GM21390 (cell line): ENCODE measurements at regions not wholly inside any gene's neighbourhood (a gene's known extent, or its start where the extent isn't known, plus 50 kb on each side); places are given as distances from the start of the nearest gene placed in this dataset.

Experiments
- ATAC-seq: cut with Tn5 transposase; IDR thresholded peaks from one replicate; pipeline ENCODE4 v1.9.1; 2021; ENCODE audit not compliant: unreplicated experiment

DNA sequence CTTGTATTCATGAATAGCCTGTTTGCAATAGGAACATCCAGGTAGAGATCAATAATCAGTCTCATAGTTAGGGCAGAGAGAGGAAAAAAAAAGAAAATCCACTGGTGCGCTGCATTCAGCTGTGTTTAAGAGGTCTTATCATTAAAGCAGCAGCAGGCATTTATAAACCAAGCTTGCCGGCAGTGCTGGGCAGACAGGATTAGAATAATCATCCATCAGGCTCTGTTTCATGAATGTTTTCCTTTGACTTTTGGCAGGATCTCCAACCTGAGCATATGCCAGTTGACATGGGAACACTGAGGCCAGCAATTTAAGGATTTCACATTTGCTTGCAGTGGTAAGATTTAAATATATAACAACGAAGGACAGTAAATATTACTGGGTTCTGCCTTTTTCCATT, 305.2 kb upstream of the SEMA6D start:
- ATAC-seq: no peak

DNA sequence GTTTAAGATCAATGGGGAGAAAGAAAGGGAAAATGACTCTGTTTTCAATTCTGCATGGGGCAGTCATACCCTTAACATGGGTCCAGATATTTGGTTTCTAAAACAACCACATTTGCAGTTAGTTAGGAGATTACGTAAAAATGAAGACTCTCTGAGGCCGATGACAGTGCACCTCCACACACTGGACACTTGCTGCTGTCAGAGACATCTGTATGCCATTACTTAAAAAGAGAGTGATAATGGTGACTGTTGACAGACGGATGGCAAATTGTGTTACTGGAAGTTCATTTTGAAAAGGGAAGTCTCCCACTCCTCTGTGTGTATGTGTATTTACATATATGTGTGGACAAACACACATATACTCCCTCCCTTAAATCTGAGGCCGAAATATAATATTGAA, 304.5 kb upstream of the SEMA6D start:
- no peak for ATAC-seq

DNA sequence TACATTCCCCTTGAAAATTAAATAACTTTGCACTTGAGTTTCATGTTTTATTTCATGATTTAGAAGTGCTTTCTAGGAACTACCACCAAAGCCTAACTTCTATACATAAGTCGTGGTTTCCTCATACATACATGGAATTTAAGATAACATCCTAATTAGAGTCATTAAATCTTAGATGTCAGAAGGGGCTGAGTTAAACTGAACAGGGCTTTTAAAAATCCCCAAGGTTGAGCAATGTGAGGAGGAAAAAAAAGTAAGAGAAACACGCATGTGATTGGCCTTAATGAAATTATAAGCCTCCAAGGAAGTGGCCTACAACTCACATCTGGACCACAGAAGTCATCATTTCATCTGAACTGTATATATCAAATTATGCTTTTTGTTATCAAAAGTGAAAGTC, 303.1 kb upstream of the SEMA6D start:
- no peak for ATAC-seq

DNA sequence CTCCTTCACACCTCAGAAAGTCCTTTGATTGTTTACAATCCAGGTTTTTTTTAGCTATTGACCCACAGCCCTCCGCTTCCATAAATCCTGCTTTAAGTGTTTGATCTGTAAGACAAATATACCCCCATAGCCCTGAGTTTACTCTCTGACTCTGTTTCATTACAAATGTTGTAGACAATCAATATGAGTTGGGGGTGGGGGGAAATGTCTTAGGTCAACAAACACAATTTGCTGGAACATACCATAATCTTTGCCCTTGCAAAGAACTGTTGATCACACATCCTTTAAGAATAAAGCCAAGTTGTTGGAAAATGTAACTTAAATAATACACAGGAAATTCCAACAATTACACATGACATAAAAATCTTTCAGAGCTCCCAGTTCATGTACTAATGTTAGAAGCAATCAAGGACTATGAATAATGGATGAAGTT, 301.8 kb upstream of the SEMA6D start:
- no peak for ATAC-seq

DNA sequence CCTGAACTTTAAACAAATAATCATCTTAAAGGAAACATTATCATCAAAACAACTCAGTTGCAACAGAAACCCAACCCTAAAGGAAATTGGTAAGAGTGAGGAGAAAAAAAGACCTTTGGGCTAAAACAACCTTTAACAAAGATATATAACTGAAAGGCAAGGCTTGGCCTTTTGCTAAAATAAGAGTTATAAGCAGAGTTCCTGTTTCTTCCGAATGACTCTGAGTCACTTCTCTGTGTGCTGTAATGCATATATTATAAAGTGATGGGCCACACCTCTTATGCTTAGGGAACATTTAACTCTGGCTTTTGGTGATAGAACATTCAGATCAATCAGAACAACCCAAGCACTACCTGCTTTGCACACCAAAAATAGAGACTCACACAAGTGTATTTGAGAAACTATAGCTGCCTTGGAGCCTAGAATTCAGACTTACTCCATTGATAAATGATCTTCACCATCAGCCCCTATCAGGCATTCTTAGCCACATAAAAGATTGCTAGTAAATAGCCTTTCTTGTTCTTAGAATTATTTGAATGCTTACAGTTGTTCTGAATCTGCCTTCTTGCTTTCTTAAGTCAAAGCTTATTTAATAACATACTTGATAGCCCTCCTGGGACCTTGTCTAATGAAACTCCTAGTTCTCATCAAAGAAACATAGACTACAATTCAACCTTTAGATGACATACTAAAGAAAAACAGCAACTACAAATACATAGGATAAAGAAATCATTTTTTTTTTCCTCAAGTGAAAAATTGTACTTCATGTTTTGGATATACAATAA, 294.2 kb upstream of the SEMA6D start:
- ATAC-seq: no peak

DNA sequence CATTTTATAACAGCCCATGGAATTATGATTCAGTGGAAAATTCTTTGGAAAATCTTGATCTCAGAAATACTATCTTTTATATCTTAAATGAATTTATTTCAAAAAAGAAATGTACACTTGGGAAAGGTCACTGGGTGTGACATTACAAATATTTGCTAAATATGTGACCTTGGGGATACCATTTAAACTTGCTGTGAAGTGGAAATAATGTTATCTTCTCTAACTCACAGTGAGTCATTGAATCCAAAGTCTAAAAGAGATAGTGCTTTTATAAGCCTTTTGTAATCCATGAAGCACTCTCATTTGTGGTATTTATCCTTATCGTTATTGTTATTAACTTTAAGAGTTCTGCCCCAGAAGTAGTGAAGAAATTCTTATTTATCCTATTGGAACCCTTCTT, 289.8 kb upstream of the SEMA6D start:
- ATAC-seq: no peak

DNA sequence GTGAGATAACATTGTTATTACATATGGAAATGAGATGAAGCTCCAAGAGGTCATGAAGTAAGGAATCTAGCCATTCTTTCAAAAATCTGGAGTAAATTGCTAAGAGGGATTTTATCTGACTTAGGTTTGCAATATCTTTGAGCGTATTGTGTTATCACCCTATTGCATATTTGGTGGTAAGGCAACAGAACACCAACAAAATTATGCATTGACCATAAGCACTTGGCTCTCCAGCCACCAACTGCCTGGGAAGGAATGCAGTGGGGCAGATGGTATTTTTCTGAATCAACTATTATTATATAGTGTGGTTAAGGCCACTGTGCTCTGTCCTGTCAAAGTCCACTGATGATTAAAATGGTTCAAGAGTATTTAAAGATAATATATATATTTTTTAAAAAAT, 287.9 kb upstream of the SEMA6D start:
- no peak for ATAC-seq

DNA sequence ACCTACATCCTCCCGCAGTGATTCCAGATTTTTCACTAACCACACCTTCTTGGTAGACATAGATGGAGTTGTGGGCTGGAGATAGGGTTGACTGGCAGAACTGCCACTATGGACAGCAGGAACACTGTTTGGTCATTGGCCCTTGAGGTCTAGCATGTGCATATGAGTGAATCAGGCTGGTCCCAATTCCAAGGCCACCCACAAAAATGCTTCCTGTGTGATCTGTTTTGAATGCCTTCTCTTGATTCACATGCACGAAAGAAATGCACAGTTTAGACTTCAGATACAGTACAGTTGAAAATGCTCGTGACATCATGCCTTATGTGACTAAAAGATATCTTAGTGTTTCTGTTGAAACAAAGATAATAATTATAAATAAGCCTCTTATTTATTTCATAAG, 285.8 kb upstream of the SEMA6D start:
- ATAC-seq: no peak

DNA sequence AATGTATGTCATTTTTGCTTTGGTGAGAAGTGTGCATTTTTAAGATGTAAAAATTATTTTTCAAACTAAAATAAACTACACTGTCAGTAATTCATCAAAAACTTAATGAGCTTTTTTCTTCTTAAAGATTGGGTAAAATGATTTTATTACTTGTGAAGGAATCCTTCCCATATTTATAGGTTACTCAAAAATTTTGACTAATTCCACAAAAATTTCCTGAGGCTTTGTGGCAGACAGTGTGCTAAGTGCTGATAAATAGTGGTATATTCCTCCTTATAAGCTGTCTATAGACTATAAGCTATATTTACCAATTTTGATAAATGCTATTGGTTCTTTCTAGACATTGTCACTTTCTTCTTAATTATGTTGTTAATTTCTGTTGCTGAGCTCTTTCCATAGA, 284.5 kb upstream of the SEMA6D start:
- ATAC-seq: no peak

DNA sequence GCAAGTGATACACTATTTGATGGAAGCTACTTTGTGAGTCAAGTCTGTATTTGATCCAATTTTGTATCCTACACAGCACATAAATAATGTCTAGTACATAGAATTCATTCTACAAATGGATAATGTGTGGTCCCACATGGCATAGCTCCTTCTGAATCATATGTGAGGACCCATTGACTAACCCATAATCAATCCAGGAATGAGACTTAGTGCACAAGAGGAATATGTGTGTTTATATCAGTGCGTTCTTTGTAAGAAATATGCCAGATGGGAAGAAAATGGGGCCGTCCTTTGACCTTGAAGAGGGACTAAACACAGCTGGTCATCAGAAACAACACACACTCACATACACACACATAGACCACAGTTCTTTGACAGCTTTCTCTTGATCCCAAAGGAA, 282.7 kb upstream of the SEMA6D start:
- ATAC-seq: no peak

DNA sequence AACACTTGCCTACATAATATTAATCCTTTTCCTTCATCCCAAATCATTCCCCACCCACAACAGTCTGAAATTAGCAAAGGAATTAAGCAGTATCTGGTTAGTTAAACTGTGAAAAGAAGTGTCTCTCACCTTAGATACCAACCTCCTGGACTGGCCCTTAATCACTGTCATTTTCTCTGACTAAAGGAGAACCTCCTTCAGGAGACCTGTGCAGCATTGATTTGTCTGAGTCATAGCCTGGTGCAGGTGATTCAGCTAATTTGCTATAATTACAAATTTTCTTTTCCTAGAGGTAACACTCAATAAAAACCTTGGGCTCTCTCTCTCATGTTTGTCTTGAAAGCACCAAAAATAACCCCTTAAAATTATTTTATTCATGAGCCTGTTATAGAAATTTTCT, 279.8 kb upstream of the SEMA6D start:
- ATAC-seq: no peak

DNA sequence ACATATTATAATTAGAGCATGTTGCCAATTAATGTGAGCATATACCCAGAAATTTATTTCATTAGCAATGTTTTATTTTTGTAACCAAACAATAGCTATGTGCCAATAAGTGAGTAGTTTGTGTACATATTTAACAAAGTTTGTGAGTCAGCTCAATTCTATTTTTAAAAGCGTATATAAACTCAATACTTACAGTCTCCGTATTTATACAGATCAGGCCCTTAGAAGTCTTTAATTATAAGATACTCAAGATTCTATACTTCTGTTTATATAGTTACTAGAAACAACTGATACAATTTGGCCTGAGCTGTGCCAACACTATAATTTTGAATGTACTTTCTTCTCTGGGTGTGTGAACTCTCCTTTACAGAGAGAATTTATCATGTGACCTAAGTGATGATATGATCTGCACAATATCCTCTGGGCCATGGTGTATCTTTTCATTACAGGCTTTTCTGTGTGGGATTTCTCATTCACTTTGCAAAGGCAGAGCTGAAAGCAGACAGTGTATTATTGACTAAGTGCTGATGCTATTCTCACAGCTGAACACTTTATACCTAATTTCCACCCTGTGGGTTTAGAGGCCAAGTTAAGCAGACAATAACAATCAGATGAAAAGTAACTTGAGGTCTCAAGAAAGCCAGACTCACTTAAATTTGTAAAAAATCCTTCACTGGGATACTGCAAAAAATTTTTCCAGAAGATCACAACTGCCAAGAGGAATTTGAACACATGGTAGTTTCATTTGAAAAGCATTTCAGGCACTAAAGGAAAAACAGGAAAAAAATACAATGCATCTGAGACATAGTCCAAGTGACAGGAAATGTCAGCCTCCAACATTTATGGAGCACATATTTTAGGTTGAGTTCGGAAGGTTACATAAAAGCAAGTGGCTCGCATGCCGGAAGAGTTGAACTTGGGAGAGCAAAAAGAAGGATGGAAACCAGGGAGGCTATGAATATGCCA, 277.9 kb upstream of the SEMA6D start:
- ATAC-seq: no peak

DNA sequence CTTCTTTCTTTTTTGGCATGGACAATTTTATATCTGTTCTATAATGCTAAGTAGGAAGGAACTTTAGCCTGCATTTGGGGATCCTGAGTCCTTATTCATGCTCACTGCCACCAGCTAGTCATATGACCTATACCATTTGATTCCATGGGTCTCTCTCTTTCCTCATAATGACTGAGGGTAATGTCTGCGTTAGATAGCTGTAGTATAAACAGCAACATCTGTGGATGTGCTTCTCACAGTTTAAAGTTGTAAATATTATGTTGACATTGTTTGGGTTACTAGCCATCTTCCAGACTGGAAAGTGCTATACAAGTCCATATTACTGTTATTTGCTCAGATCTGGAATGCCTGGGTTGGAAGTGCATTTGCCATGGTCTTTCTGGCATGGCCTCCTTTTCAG, 274.9 kb upstream of the SEMA6D start:
- no peak for ATAC-seq

DNA sequence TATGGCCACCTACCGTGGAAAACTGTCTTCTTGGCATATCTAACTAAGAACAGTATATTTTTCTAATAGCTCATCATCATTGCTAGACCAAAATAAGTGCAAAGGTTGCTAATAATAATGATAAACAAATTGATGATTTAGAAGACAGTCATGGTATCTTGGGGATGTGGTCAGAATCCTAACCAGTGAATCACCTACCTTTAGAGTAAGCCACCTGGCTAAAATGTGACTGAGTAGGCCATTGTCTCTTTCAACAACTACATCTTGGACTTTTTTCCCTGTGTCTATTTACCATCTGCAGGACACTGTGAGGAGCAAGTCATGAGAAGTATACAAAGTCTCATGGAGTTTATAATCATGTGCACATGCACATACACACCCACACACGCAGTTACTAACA, 273.5 kb upstream of the SEMA6D start:
- ATAC-seq: no peak

DNA sequence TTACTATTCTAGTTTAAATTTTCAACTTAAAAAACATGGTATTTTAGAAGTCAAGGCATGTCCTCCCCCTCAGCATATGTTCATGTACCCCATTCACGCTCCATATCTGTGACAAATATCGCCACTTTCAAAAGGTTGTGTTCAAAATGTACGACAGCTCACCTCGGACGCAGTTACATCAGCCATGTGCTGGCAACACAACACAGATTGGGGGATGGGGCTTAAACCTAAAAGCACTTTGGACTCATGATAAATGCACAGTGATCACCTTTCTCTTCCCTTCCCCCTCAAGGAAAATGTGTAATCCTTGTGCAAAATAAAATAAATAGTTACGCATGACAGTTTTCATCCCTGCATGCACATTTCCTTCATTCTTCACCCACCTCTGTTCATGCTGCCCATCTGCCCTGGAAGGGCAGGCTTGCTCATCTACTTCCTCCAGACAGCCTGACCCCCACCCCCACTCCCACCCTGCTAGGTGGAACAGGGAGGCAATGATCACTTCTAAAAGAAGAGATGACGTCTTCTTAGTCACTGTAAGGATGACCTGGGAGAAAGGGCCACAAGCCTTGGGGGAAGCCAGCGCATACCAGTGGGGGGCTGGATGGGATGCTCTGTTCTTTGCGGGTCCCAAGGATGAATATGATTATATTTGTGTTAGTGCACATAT, 271.4 kb upstream of the SEMA6D start:
- ATAC-seq: no peak

DNA sequence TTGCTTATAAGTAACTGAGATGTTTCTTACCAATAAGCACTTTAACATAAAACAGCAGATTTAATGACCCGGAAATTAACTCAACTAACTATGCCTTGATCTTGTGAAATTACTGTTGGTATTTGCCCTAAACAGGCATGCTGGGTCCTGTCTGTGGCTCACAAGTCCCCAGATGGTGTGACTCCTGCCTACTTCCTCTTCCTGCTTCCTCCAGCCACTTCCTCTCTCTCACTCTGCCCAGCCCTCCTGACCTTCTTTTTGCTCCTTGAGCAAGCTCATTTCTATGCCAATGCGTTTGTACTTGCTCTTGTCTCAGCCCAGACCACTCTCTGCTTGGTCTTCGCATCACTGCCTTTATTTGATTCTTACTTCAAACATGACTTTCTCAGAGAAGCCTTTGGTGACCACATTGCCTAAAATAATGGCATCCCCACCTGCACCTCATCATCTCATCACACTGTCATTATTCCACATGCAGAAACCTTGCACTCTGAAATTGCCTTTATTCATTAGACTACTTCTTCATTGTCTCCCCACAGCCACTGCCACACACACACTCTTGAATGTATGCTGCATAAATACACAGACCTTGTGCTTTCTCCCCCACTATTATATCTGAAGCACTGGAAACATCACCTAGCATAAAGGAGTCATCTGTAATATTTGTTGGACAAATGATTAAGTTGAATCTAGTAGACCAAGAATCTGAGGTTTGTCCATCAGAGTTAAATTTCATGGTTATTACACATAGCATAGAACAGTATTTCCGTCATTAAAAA, 256.3 kb upstream of the SEMA6D start:
- no peak for ATAC-seq

DNA sequence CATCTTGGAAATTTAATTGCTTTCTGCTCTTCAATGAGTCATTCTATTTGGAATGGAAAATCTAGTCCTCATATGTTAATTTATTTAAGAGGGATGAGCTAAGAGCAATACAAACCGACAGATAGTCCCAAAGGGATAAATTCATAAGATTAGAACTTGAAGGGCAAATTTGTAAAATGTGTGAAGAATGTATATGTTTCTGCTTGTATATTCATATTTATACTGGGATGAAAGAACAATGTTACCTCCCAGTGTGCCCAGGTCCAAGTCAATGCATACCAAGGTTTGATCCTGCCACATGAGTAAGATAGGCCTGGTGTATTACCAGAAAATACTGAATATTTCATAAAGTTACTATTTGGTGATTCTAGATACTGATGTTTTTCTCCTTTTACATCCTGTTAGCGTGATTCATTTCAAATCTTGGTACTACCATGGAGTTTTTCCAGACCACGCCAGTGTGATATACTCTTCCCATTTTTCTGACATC, 255.6 kb upstream of the SEMA6D start:
- ATAC-seq: no peak

DNA sequence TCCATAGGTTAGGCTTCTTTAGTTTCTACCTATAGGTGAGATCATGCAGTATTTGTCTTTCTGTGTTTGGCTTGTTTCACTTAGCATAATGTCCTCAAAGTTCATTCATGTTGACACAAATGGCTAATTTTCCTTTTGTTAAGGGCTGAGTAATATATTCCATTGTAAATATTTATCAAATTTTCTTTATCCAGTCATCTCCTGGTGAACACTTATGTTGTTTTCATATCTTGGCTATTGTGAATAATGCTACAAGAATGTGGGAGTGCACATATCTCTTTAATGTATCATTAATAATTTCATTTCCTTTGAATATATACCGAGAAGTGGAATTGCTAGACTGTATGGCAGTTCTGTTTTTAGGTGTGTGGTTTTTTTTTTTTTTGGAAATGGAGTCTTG, 250.9 kb upstream of the SEMA6D start:
- no peak for ATAC-seq

DNA sequence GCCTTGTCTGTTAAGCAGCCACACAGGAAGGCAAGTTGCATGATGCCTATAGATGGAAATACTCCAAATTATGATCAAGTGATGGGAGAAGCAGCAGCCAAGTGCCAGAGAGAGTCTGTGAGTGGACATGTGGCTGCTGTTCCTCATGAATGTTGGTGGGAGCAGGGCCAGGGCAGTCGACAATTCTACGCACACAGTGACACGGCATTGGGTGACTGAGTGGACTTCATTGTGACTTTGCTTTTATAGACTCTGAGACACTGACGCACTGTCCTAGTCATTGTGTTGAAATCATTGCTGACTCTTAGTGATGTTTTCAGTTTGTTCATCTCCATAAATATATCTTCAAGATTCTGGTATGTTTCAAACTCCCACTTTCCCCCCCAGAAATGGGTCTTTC, 246.3 kb upstream of the SEMA6D start:
- ATAC-seq: no peak

DNA sequence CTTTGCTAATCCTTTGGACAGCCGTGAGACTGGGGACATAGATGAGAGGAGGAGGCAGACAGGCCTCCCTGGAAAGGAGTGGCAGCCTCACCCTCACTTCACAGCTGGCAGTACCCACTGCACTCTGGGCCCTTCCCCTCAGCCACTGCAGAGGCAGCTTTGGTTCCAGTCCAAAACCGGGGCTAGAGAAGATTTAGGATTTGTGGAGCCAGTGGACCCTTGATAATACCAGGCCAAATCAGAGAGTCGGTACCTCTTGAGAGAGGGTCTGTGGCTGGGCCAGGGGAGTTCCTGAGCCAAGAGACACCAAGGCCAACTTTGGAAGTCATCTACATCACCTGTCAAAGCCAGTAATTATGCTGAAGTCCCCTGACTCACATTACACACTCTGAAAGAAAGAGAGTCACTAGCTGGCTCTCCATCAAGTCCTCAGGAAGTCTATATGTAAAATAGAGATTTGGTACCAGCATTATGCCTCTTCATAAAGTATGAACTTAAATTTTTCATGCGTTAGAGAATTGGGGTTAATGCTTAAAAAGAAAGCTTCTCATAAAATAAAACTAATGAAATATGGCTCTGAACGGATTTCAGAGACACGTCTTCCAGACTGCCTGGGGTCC, 244.1 kb upstream of the SEMA6D start:
- no peak for ATAC-seq
